GM13976 (cell line): ENCODE measurements at regions not wholly inside any gene's neighbourhood (a gene's known extent, or its start where the extent isn't known, plus 50 kb on each side); places are given as distances from the start of the nearest gene placed in this dataset.
A peak's percentile ranks its signal among the peaks of the same experiment; 100 is the strongest.
"Not testable (repeated sequence)": the region's sequence is repeated elsewhere in the genome, so short reads cannot be mapped to it uniquely, and the experiment has no call there.

Source experiments
- DNase-seq: peaks from one replicate; pipeline ENCODE4 v3.0.0; 2012; ENCODE audit warnings: low spot score
- CTCF ChIP-seq: IDR thresholded peaks from 2 replicates; pipeline ENCODE4 v1.5.1; 2012; ENCODE audit warnings: borderline replicate concordance, mild to moderate bottlenecking; ENCODE audit not compliant: insufficient read depth; ENCODE audit errors: extremely low read depth, missing control alignments, control extremely low read depth
- in situ Hi-C: fragments of 300-500 bp; cut with MboI; formaldehyde crosslinking; loops from one replicate; pipeline ENCODE4 v1.12.0; 2022; ENCODE audit warnings: low sequenced_read_pairs, mixed read lengths, inconsistent platforms; ENCODE audit not compliant: unreplicated experiment

DNA sequence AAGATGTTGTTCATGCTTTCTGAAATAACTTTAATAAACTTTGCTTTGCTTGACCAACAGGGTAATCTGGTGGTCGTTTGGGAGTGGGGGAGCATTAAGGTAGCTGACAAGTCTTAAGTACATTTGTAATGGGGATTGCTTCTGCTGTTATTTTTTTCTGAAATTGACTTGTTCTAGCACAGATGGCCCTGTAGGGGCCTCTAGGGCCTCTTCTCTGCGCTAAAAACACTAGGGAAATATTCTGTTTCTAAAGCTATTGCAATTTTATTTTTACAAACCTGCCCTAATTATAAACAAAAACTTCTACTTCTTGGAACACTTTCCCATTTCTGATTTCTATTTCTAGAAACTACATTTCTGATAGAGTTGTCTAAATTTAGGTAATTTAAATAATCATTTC is 191.3 kb upstream of the KCNJ3 start:
- in situ Hi-C loops, result no loop called here
- peak; percentile 11 for DNase-seq
- TF ChIP-seq CTCF, result no peak

GRCh38 chr2:154518872-154519271 is 179.6 kb upstream of the KCNJ3 start:
- TF ChIP-seq CTCF, result no peak
- in situ Hi-C loops, result no loop called here
- no peak for DNase-seq

- in situ Hi-C loops, DNase-seq: not testable (repeated sequence)
These were observed 177.5 kb upstream of the KCNJ3 start for GRCh38 chr2:154520951-154521350.

GRCh38 chr2:154526234-154526633 is 172.3 kb upstream of the KCNJ3 start:
- no peak for DNase-seq
- in situ Hi-C loops, result no loop called here
- TF ChIP-seq CTCF, result no peak

DNA sequence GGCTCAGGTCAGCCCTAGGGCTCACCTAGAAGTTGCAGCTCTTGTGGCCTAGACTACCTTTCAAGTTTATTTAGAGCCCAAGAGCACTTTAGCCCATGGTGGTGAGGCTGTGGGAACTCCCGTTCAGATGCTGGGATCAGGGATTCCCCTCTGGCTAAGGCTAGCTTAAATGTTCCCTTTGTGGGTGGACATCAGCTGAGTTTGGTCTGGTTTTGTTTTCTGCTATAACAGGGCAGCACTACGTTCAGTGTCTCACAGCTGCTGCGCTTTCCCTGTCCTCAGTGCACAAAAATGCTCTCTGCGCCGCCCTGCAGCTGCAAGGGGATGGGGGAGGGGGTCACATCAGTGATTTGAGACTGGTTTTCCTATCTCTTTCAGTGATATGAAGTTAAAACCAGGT is 170.5 kb upstream of the KCNJ3 start:
- DNase-seq, result no peak
- in situ Hi-C loops, result no loop called here
- TF ChIP-seq CTCF, result no peak

DNA sequence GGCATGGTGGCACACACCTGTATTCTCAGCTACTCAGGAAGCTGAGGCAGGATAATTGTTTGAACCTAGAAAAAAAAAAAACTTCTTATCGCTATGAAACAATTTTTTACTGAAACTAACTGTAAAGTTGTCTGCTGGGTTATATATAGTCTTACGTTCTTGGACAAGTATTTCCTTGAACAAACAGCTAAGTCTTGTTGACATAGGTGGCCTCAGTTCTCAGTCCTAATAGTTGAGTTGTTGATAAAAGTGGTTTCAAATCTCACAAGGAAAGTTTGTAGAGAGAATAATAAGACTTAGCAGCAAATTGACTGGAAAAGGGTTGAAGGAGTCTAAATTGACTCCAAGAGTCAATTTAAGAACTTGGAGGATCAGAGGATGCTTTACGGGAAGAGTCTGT is 166.5 kb upstream of the KCNJ3 start:
- in situ Hi-C loops, result no loop called here
- TF ChIP-seq CTCF, result no peak
- no peak for DNase-seq

DNA sequence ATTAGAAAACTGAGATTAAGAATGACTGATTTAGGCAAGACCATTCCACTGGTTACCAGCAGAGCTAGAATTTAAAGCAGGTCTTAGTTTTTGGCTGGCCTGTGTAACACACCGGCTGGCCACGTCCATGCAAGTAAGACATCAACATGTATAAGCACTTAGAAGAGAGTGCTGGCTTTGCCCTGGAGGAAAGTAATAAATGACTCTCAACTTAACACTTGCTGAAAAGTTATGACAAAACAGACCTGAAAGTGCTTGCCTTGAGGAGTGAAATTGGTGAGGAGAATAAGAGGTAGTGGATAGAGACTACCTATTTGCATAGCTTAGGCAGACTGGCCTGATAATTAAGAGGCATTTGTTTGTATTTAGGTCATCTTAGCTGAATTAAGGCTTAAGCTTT is 165.7 kb upstream of the KCNJ3 start:
- in situ Hi-C loops, result no loop called here
- no peak for DNase-seq

More for the DNA sequence above, 165.7 kb upstream of the KCNJ3 start:
- TF ChIP-seq CTCF, result no peak
